ENCODE measurements at regions not wholly inside any gene's neighbourhood (a gene's known extent, or its start where the extent isn't known, plus 50 kb on each side); places are given as distances from the start of the nearest gene placed in this dataset.

- Histone ChIP-seq H3K27me3 (ENCODE audit: insufficient read depth, low read length, poor library complexity, severe bottlenecking) (no peaks in the 10 kb centered on the region), H3K9ac (ENCODE audit: low read depth, low read length, poor library complexity, severe bottlenecking) (no peak overlapping the region), H3K79me2 (ENCODE audit: insufficient read depth, low read length) (no peaks in the 10 kb centered on the region), H3K4me1 (ENCODE audit: insufficient read depth, low read length, poor library complexity, severe bottlenecking) (no peaks in the 10 kb centered on the region), H4K20me1 (ENCODE audit: insufficient read depth, low read length, poor library complexity, severe bottlenecking) (no peaks in the 10 kb centered on the region), H3K4me3 (ENCODE audit: low read length, poor library complexity, severe bottlenecking) (no peak overlapping the region), H3K4me2 (ENCODE audit: low read depth, low read length, poor library complexity, severe bottlenecking) (no peak overlapping the region), H3F3A (ENCODE audit: low read depth) (no peaks in the 10 kb centered on the region), H2AFZ (ENCODE audit: low read length) (no peak overlapping the region), H3K36me3 (ENCODE audit: insufficient read depth, low read length) (no peaks in the 10 kb centered on the region), H3K9me3 (ENCODE audit: insufficient read depth, low read depth, low read length) (no peaks in the 10 kb centered on the region), H3K9me2 (replicated peaks; ENCODE audit: low read depth, low read length) (no peaks in the 10 kb centered on the region)
- no peak for TF ChIP-seq EZH2phosphoT487 (IDR thresholded peaks at IDR 0.05; ENCODE audit: borderline replicate concordance)
- TF ChIP-seq, protein P1, sequence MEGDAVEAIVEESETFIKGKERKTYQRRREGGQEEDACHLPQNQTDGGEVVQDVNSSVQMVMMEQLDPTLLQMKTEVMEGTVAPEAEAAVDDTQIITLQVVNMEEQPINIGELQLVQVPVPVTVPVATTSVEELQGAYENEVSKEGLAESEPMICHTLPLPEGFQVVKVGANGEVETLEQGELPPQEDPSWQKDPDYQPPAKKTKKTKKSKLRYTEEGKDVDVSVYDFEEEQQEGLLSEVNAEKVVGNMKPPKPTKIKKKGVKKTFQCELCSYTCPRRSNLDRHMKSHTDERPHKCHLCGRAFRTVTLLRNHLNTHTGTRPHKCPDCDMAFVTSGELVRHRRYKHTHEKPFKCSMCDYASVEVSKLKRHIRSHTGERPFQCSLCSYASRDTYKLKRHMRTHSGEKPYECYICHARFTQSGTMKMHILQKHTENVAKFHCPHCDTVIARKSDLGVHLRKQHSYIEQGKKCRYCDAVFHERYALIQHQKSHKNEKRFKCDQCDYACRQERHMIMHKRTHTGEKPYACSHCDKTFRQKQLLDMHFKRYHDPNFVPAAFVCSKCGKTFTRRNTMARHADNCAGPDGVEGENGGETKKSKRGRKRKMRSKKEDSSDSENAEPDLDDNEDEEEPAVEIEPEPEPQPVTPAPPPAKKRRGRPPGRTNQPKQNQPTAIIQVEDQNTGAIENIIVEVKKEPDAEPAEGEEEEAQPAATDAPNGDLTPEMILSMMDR (conservative IDR thresholded peaks at IDR 0.05; ENCODE audit: low read length): no peak
Measured at GRCh38 chr5:59976342-59976741, 82.8 kb upstream of the PDE4D start.

DNA sequence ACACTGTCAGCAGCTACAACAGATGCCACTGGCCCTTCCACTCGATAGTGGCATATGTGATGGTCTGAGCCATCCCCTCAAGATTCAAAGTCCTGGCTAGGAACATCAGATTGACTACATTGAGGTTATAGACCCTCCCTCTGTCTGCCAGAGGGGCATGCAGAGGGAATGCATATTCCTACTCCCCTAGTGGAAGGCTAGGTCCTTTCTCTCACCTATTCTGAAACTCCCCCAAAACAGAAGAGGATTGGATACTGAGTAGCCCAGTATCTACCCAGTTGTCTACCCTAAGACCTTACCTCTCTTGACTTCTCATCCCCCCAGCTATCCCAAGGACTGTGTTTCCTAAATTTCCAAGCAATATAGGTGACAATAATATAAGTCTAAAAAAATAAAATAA lies 78.5 kb upstream of the PDE4D start:
- no peaks in the 10 kb centered on the region for H3K9me2 ChIP-seq (replicated peaks; ENCODE audit: low read depth, low read length)
- TF ChIP-seq EZH2phosphoT487 (IDR thresholded peaks at IDR 0.05; ENCODE audit: borderline replicate concordance): no peak
- TF ChIP-seq, protein P1 (conservative IDR thresholded peaks at IDR 0.05; ENCODE audit: low read length): no peak
- no peaks in the 10 kb centered on the region for H3K4me1 ChIP-seq (ENCODE audit: insufficient read depth, low read length, poor library complexity, severe bottlenecking)
- no peaks in the 10 kb centered on the region for H3K27me3 ChIP-seq (ENCODE audit: insufficient read depth, low read length, poor library complexity, severe bottlenecking)
- no peaks in the 10 kb centered on the region for H3K79me2 ChIP-seq (ENCODE audit: insufficient read depth, low read length)
- H3K4me3 ChIP-seq (ENCODE audit: low read length, poor library complexity, severe bottlenecking): no peak overlapping the region
- H3K36me3 ChIP-seq (ENCODE audit: insufficient read depth, low read length): no peaks in the 10 kb centered on the region
- no peak overlapping the region for H3K4me2 ChIP-seq (ENCODE audit: low read depth, low read length, poor library complexity, severe bottlenecking)
- H4K20me1 ChIP-seq (ENCODE audit: insufficient read depth, low read length, poor library complexity, severe bottlenecking): no peaks in the 10 kb centered on the region
- H2AFZ ChIP-seq (ENCODE audit: low read length): no peak overlapping the region
- H3K9ac ChIP-seq (ENCODE audit: low read depth, low read length, poor library complexity, severe bottlenecking): no peak overlapping the region
- no peaks in the 10 kb centered on the region for H3K9me3 ChIP-seq (ENCODE audit: insufficient read depth, low read depth, low read length)
- H3F3A ChIP-seq (ENCODE audit: low read depth): no peaks in the 10 kb centered on the region

DNA sequence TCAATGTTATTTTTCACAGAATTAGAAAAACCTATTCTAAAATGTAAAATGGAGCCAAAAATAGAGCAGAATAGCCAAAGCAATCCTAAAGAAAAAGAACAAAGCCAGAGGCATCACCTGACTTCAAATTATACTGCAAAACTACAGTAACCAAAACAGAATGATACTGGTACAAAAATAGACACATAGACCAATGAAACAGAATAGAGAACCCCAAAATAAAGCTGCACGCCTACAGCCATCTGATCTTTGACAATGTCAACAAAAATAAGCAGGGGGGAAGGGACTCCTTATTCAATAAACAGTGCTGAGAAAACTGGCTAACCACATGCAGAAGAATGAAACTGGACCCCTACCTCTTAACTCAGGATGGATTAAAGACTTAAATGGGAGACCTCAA lies 65.8 kb upstream of the PDE4D start:
- Histone ChIP-seq H3K9me3 (ENCODE audit: insufficient read depth, low read depth, low read length) (no peaks in the 10 kb centered on the region), H3K4me1 (ENCODE audit: insufficient read depth, low read length, poor library complexity, severe bottlenecking) (no peaks in the 10 kb centered on the region), H3K4me2 (ENCODE audit: low read depth, low read length, poor library complexity, severe bottlenecking) (no peak overlapping the region), H4K20me1 (ENCODE audit: insufficient read depth, low read length, poor library complexity, severe bottlenecking) (no peaks in the 10 kb centered on the region), H3K9me2 (replicated peaks; ENCODE audit: low read depth, low read length) (no peaks in the 10 kb centered on the region), H3K27me3 (ENCODE audit: insufficient read depth, low read length, poor library complexity, severe bottlenecking) (no peaks in the 10 kb centered on the region), H3K9ac (ENCODE audit: low read depth, low read length, poor library complexity, severe bottlenecking) (no peak overlapping the region), H3K36me3 (ENCODE audit: insufficient read depth, low read length) (no peaks in the 10 kb centered on the region), H3F3A (ENCODE audit: low read depth) (no peaks in the 10 kb centered on the region), H3K4me3 (ENCODE audit: low read length, poor library complexity, severe bottlenecking) (no peak overlapping the region), H3K79me2 (ENCODE audit: insufficient read depth, low read length) (no peaks in the 10 kb centered on the region), H2AFZ (ENCODE audit: low read length) (no peak overlapping the region)
- TF ChIP-seq EZH2phosphoT487 (IDR thresholded peaks at IDR 0.05; ENCODE audit: borderline replicate concordance): no peak
- TF ChIP-seq, protein P1 (conservative IDR thresholded peaks at IDR 0.05; ENCODE audit: low read length): no peak

All from Loucy (cell line).